Upper lobe of left lung (tissue), 6 donors: ENCODE measurements at regions not wholly inside any gene's neighbourhood (a gene's known extent, or its start where the extent isn't known, plus 50 kb on each side); places are given as distances from the start of the nearest gene placed in this dataset.

Experiments used
- ATAC-seq, 2 donors: fragments of 200-7000 bp; cut with Tn5 transposase; one replicate each; pipeline ENCODE4 v1.9.1; 2022; ENCODE audit warnings: mild to moderate bottlenecking in 2 of 2, moderate library complexity in 2 of 2; ENCODE audit not compliant: low FRiP score in 2 of 2
- DNase-seq, 2 donors: peaks; one replicate each; pipeline ENCODE4 v3.0.0-alpha.2; 2019 to 2020
- H3K27ac ChIP-seq, 4 donors: fragments of 200-600 bp; sonication (generic); one replicate each; pipeline ENCODE4 v1.5.1; 2016 to 2019
- H3K27me3 ChIP-seq, 4 donors: fragments of 200-600 bp; sonication (generic); one replicate each; pipeline ENCODE4 v1.5.1; 2017 to 2019
- H3K36me3 ChIP-seq, 4 donors: fragments of 200-600 bp; sonication (generic); one replicate each; pipeline ENCODE4 v1.5.1; 2016 to 2019
- H3K4me1 ChIP-seq, 4 donors: fragments of 200-600 bp; sonication (generic); one replicate each; pipeline ENCODE4 v1.5.1; 2018 to 2019
- H3K4me3 ChIP-seq, 4 donors: fragments of 200-600 bp; sonication (generic); one replicate each; pipeline ENCODE4 v1.5.1; 2017 to 2019; ENCODE audit warnings: mild to moderate bottlenecking in 2 of 4, moderate library complexity in 1 of 4
- H3K9me3 ChIP-seq, 4 donors: fragments of 200-600 bp; sonication (generic); one replicate each; pipeline ENCODE4 v1.5.1; 2018 to 2019
- CTCF ChIP-seq, 6 experiments: fragments of 450-650 bp in 4 of 6; fragments of 200-600 bp in 2 of 6; sonication (generic) in 2 of 6; IDR thresholded peaks; one replicate each; pipeline ENCODE4 v1.5.1; 2016 to 2019; ENCODE audit warnings: antibody characterized with exemption in 6 of 6
- EP300 ChIP-seq, 4 donors: sonication (generic); formaldehyde crosslinking; IDR thresholded peaks; one replicate each; pipeline ENCODE4 v1.5.1; 2017; ENCODE audit warnings: antibody characterized with exemption in 4 of 4, control low read depth in 2 of 4
- POLR2A ChIP-seq, 4 donors: fragments of 450-650 bp; IDR thresholded peaks; one replicate each; pipeline ENCODE4 v1.5.1; 2016 to 2017; ENCODE audit warnings: antibody characterized with exemption in 4 of 4, mild to moderate bottlenecking in 2 of 4
- POLR2AphosphoS5 ChIP-seq, 2 donors: sonication (generic); formaldehyde crosslinking; IDR thresholded peaks; one replicate each; pipeline ENCODE4 v1.5.1; 2017; ENCODE audit warnings: antibody characterized with exemption in 2 of 2
- WGBS, 2 donors: methylation state at CpG; one replicate each; pipeline ENCODE4 v1.1.5; 2017 to 2018; 5-methylcytosine and 5-hydroxymethylcytosine counted together
- donor health status: DM: no; HTN: no; CAD: no; lungs with moderate emphysema.
- donor health status: DM: no; HTN: yes; CAD: no; lungs with severe emphysema.

GRCh38 chr2:67867735-67868134, 195.1 kb downstream of the C1D start:
- no peak for ATAC-seq
- Histone ChIP-seq H3K4me1 (no peaks in the 10 kb centered on the region), H3K9me3 (no peaks in the 10 kb centered on the region), H3K27ac (no peak overlapping the region), H3K27me3 (no peaks in the 10 kb centered on the region), H3K36me3 (no peaks in the 10 kb centered on the region), H3K4me3 (no peak overlapping the region)
- WGBS, 2 donors: 67 to 71% methylated on average over 5 of the region's 5 CpGs
- TF ChIP-seq CTCF (IDR thresholded peaks at IDR 0.05) (no peak), POLR2AphosphoS5 (IDR thresholded peaks at IDR 0.05) (no peak), POLR2A (IDR thresholded peaks at IDR 0.05) (no peak), EP300 (IDR thresholded peaks at IDR 0.05) (no peak)
- DNase-seq: no peak

- WGBS, 2 donors: 65 to 70% methylated on average over 13 of the region's 13 CpGs
- no peak for TF ChIP-seq POLR2AphosphoS5 (IDR thresholded peaks at IDR 0.05)
- no peak for TF ChIP-seq CTCF (IDR thresholded peaks at IDR 0.05)
- TF ChIP-seq EP300 (IDR thresholded peaks at IDR 0.05): no peak
- no peak for TF ChIP-seq POLR2A (IDR thresholded peaks at IDR 0.05)
- H3K4me1 ChIP-seq: no peaks in the 10 kb centered on the region
- no peak overlapping the region for H3K4me3 ChIP-seq
- peak overlapping the region in 1 of 4 donors; percentile 27 for H3K27ac ChIP-seq
- no peak for ATAC-seq
- H3K9me3 ChIP-seq: no peaks in the 10 kb centered on the region
- DNase-seq: peak in 1 of 2 donors; percentile 2
- no peaks in the 10 kb centered on the region for H3K27me3 ChIP-seq
- no peaks in the 10 kb centered on the region for H3K36me3 ChIP-seq
These were observed 191.0 kb downstream of the C1D start for GRCh38 chr2:67871686-67872412.

GRCh38 chr2:67872481-67872880, 190.3 kb downstream of the C1D start:
- TF ChIP-seq CTCF (IDR thresholded peaks at IDR 0.05) (no peak), EP300 (IDR thresholded peaks at IDR 0.05) (no peak), POLR2A (IDR thresholded peaks at IDR 0.05) (no peak), POLR2AphosphoS5 (IDR thresholded peaks at IDR 0.05) (no peak)
- DNase-seq: no peak
- Histone ChIP-seq H3K9me3 (no peaks in the 10 kb centered on the region), H3K4me3 (no peak overlapping the region), H3K36me3 (no peaks in the 10 kb centered on the region), H3K27me3 (no peaks in the 10 kb centered on the region), H3K4me1 (no peaks in the 10 kb centered on the region), H3K27ac (no peak overlapping the region)
- no peak for ATAC-seq
- 76 to 80% methylated on average over 2 of the region's 2 CpGs for WGBS, 2 donors

GRCh38 chr2:67873916-67874315, 188.9 kb downstream of the C1D start:
- TF ChIP-seq CTCF (IDR thresholded peaks at IDR 0.05) (no peak), EP300 (IDR thresholded peaks at IDR 0.05) (no peak), POLR2AphosphoS5 (IDR thresholded peaks at IDR 0.05) (no peak), POLR2A (IDR thresholded peaks at IDR 0.05) (no peak)
- WGBS, 2 donors: 93 to 94% methylated on average over 3 of the region's 3 CpGs
- Histone ChIP-seq H3K27me3 (no peaks in the 10 kb centered on the region), H3K4me1 (no peaks in the 10 kb centered on the region), H3K27ac (no peak overlapping the region), H3K9me3 (no peaks in the 10 kb centered on the region), H3K4me3 (no peak overlapping the region), H3K36me3 (no peaks in the 10 kb centered on the region)
- DNase-seq (no peak), ATAC-seq (no peak)

GRCh38 chr2:67876176-67876575, 186.6 kb downstream of the C1D start:
- no peak for ATAC-seq
- no peaks in the 10 kb centered on the region for H3K36me3 ChIP-seq
- H3K27me3 ChIP-seq: no peaks in the 10 kb centered on the region
- no peak overlapping the region for H3K27ac ChIP-seq
- H3K4me3 ChIP-seq: no peak overlapping the region
- no peak for DNase-seq
- no peaks in the 10 kb centered on the region for H3K9me3 ChIP-seq
- TF ChIP-seq EP300 (IDR thresholded peaks at IDR 0.05) (no peak), POLR2AphosphoS5 (IDR thresholded peaks at IDR 0.05) (no peak), CTCF (IDR thresholded peaks at IDR 0.05) (no peak), POLR2A (IDR thresholded peaks at IDR 0.05) (no peak)
- no peaks in the 10 kb centered on the region for H3K4me1 ChIP-seq
- WGBS, 2 donors: 81 to 86% methylated on average over 3 of the region's 3 CpGs
